ENCODE measurements at regions not wholly inside any gene's neighbourhood (a gene's known extent, or its start where the extent isn't known, plus 50 kb on each side); places are given as distances from the start of the nearest gene placed in this dataset.

DNA sequence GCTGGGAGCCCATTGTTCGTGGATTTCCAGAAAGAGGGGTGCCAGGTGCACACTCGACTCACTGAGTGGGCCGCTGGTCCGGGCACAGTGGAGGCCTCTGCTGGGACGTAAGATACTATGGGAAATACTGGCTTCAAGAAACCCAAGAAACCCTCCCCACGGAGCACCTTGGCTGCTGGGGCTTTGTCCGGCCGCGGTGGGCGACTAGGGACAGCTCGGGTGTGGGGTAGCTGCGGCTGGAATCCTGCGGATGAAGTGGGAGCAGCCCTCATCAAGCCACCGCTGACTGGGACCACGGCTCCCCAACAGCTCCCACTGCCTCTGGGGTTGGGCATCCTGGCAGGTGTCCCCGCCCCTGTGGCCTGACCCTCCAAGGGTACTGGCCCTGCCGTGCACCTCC lies 69.5 kb upstream of the GATA5 start:
- no peak overlapping the region for H3K27ac ChIP-seq (ENCODE audit: low read depth, low read length)
- H3K36me3 ChIP-seq (ENCODE audit: control insufficient read depth in 5 of 5, insufficient read depth in 5 of 5, low read length in 5 of 5), result no peaks in the 10 kb centered on the region
- no peak overlapping the region for H3K4me3 ChIP-seq (ENCODE audit: low read depth in 1 of 5, low read length in 5 of 5)
- H3K9me3 ChIP-seq (ENCODE audit: control insufficient read depth in 5 of 5, low read length in 5 of 5), result peaks cover 0 to 7% (median 0%) of the 10 kb centered on the region in 5 donors
- peaks cover 22 to 60% (median 48%) of the 10 kb centered on the region in 5 donors for H3K27me3 ChIP-seq (ENCODE audit: control insufficient read depth in 5 of 5, insufficient read depth in 4 of 5, low read length in 5 of 5)
- no peaks in the 10 kb centered on the region for H3K4me1 ChIP-seq (ENCODE audit: control insufficient read depth in 5 of 5, insufficient read depth in 5 of 5, low read length in 5 of 5)
- no peak overlapping the region for H3K9ac ChIP-seq (ENCODE audit: low read length in 5 of 5)

DNA sequence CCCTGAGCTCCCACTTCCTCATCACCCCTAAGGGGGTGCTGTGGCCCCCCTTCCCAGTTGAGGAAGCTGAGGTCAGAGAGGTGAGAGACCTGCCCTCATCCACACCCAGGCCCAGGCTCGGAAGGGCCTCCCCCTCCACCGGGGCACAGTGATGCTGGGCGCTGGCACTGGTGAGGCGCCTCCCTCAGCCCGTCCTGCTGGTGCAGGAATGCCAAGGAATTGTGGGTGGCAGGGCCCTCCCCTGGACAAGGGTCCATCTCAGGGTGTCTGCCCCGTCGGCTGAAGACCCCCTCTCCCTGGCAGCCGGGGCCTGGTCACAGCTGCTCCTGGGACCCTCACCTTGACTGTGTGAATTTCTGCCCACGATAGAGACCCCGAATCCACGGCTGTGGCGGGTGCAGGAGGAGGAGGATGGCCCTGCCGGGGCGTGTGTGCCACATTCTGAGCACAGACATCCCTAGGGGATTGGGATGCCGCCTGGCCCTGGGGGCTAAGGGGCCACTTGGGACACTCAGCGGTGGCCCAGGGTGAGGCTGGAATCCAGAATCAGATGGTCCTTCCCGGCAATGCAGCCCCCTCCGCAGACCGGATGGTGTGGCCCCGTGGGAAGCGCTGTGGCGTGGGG lies 70.2 kb upstream of the GATA5 start:
- no peak overlapping the region for H3K4me3 ChIP-seq (ENCODE audit: low read depth in 1 of 5, low read length in 5 of 5)
- peaks cover 0 to 7% (median 0%) of the 10 kb centered on the region in 5 donors for H3K9me3 ChIP-seq (ENCODE audit: control insufficient read depth in 5 of 5, low read length in 5 of 5)
- peaks cover 25 to 61% (median 49%) of the 10 kb centered on the region in 5 donors for H3K27me3 ChIP-seq (ENCODE audit: control insufficient read depth in 5 of 5, insufficient read depth in 4 of 5, low read length in 5 of 5)
- H3K27ac ChIP-seq (ENCODE audit: low read depth, low read length), result no peak overlapping the region
- peaks cover 0 to 6% (median 3%) of the 10 kb centered on the region in 5 donors for H3K4me1 ChIP-seq (ENCODE audit: control insufficient read depth in 5 of 5, insufficient read depth in 5 of 5, low read length in 5 of 5)
- H3K9ac ChIP-seq (ENCODE audit: low read length in 5 of 5), result no peak overlapping the region
- no peaks in the 10 kb centered on the region for H3K36me3 ChIP-seq (ENCODE audit: control insufficient read depth in 5 of 5, insufficient read depth in 5 of 5, low read length in 5 of 5)

DNA sequence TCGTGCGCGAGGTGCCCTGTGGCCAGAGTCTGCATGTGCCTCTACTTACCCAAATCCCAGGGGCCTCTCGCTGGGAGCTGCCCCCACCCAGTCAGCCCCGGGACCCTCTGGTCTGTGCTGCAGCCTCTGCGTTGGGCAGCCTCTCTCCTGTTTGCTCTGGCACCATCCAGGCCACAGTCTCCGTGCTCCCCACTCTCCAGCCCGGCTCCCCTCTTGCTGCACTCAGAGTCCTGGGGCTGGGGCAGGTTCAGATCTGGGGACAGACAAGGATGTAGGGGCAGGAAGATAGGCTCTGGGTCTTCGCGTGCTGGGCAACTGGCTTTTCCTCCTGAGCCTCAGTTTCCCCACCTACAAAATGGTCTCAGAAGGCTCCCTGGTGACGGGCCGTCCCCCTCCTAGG lies 70.8 kb upstream of the GATA5 start:
- H3K4me3 ChIP-seq (ENCODE audit: low read depth in 1 of 5, low read length in 5 of 5), result no peak overlapping the region
- H3K9ac ChIP-seq (ENCODE audit: low read length in 5 of 5), result no peak overlapping the region
- H3K27ac ChIP-seq (ENCODE audit: low read depth, low read length), result no peak overlapping the region
- peaks cover 0 to 7% (median 0%) of the 10 kb centered on the region in 5 donors for H3K9me3 ChIP-seq (ENCODE audit: control insufficient read depth in 5 of 5, low read length in 5 of 5)
- H3K4me1 ChIP-seq (ENCODE audit: control insufficient read depth in 5 of 5, insufficient read depth in 5 of 5, low read length in 5 of 5), result peaks cover 0 to 9% (median 6%) of the 10 kb centered on the region in 5 donors
- no peaks in the 10 kb centered on the region for H3K36me3 ChIP-seq (ENCODE audit: control insufficient read depth in 5 of 5, insufficient read depth in 5 of 5, low read length in 5 of 5)
- H3K27me3 ChIP-seq (ENCODE audit: control insufficient read depth in 5 of 5, insufficient read depth in 4 of 5, low read length in 5 of 5), result peaks cover 23 to 65% (median 51%) of the 10 kb centered on the region in 5 donors

DNA sequence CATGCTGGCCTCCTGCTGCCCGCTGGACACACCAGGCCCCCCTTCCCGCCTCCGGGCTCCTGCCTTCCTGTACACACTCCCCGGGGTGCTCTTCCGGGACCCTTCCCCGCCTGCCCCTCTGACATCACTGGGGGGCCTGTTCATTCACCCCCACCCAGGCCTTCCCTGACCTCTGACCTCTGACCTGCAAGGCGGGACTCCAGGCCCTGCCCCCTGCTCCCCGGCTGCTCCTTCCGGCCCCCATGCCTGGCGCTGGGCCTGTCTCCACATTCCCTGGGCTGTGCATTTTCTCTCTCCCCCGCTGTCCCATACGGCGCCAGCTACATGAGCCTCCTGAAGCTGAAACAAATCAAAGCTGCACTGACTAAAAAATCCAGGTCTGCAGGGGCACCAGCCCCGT lies 71.6 kb upstream of the GATA5 start:
- peaks cover 23 to 69% (median 50%) of the 10 kb centered on the region in 5 donors for H3K27me3 ChIP-seq (ENCODE audit: control insufficient read depth in 5 of 5, insufficient read depth in 4 of 5, low read length in 5 of 5)
- no peak overlapping the region for H3K27ac ChIP-seq (ENCODE audit: low read depth, low read length)
- H3K4me3 ChIP-seq (ENCODE audit: low read depth in 1 of 5, low read length in 5 of 5), result no peak overlapping the region

DNA sequence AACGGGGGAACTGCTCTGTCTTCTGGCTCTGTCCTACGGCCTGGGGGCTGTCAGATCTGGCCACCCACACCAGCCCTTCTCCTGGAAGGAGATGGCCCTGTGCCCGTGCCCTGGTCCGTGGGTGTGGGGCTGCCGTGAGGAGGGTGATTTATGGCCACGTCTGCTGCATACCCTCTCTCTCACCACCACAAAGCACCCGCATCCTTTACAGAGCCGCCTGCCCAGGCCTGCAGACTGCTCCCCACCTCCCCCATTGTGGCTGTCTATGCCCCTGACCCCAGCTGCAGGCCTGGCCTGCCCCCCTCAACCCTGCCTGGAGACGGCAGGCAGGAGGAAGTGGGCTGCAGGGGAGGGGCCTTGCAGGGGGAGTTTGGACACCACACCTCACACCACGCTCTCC lies 72.7 kb upstream of the GATA5 start:
- peaks cover 0 to 7% (median 0%) of the 10 kb centered on the region in 5 donors for H3K9me3 ChIP-seq (ENCODE audit: control insufficient read depth in 5 of 5, low read length in 5 of 5)
- H3K9ac ChIP-seq (ENCODE audit: low read length in 5 of 5), result no peak overlapping the region
- no peak overlapping the region for H3K27ac ChIP-seq (ENCODE audit: low read depth, low read length)
- peaks cover 0 to 9% (median 6%) of the 10 kb centered on the region in 5 donors for H3K4me1 ChIP-seq (ENCODE audit: control insufficient read depth in 5 of 5, insufficient read depth in 5 of 5, low read length in 5 of 5)
- no peak overlapping the region for H3K4me3 ChIP-seq (ENCODE audit: low read depth in 1 of 5, low read length in 5 of 5)
- H3K36me3 ChIP-seq (ENCODE audit: control insufficient read depth in 5 of 5, insufficient read depth in 5 of 5, low read length in 5 of 5), result no peaks in the 10 kb centered on the region
- peaks cover 25 to 75% (median 53%) of the 10 kb centered on the region in 5 donors for H3K27me3 ChIP-seq (ENCODE audit: control insufficient read depth in 5 of 5, insufficient read depth in 4 of 5, low read length in 5 of 5)

More for the DNA sequence above, 71.6 kb upstream of the GATA5 start:
- Histone ChIP-seq H3K9me3 (ENCODE audit: control insufficient read depth in 5 of 5, low read length in 5 of 5) (peaks cover 0 to 7% (median 0%) of the 10 kb centered on the region in 5 donors), H3K36me3 (ENCODE audit: control insufficient read depth in 5 of 5, insufficient read depth in 5 of 5, low read length in 5 of 5) (no peaks in the 10 kb centered on the region), H3K4me1 (ENCODE audit: control insufficient read depth in 5 of 5, insufficient read depth in 5 of 5, low read length in 5 of 5) (peaks cover 0 to 9% (median 6%) of the 10 kb centered on the region in 5 donors), H3K9ac (ENCODE audit: low read length in 5 of 5) (no peak overlapping the region)

DNA sequence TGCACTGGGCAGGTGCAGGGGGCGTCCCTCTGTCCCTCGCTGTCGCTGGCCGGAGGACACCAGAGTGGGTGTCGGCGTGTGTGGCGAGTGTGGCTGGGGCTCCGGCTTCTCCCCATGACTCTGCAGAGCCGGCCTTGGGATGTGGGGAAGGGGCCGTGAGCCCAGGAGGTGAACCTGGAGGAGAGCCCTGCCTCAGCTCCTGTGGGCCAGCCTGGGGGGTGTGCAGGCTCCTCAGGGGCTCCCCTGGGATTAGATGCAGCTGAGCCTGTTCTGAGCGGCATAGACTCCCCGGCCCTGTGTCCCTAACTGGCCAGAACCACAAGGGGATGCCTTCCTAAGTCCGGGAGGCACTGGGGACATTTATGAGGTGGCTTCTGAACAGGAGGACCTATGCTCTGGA lies 73.2 kb upstream of the GATA5 start:
- Histone ChIP-seq H3K4me1 (ENCODE audit: control insufficient read depth in 5 of 5, insufficient read depth in 5 of 5, low read length in 5 of 5) (peaks cover 0 to 9% (median 6%) of the 10 kb centered on the region in 5 donors), H3K9ac (ENCODE audit: low read length in 5 of 5) (no peak overlapping the region), H3K27ac (ENCODE audit: low read depth, low read length) (no peak overlapping the region), H3K36me3 (ENCODE audit: control insufficient read depth in 5 of 5, insufficient read depth in 5 of 5, low read length in 5 of 5) (no peaks in the 10 kb centered on the region), H3K27me3 (ENCODE audit: control insufficient read depth in 5 of 5, insufficient read depth in 4 of 5, low read length in 5 of 5) (peaks cover 29 to 77% (median 59%) of the 10 kb centered on the region in 5 donors), H3K9me3 (ENCODE audit: control insufficient read depth in 5 of 5, low read length in 5 of 5) (peaks cover 0 to 7% (median 0%) of the 10 kb centered on the region in 5 donors), H3K4me3 (ENCODE audit: low read depth in 1 of 5, low read length in 5 of 5) (no peak overlapping the region)

DNA sequence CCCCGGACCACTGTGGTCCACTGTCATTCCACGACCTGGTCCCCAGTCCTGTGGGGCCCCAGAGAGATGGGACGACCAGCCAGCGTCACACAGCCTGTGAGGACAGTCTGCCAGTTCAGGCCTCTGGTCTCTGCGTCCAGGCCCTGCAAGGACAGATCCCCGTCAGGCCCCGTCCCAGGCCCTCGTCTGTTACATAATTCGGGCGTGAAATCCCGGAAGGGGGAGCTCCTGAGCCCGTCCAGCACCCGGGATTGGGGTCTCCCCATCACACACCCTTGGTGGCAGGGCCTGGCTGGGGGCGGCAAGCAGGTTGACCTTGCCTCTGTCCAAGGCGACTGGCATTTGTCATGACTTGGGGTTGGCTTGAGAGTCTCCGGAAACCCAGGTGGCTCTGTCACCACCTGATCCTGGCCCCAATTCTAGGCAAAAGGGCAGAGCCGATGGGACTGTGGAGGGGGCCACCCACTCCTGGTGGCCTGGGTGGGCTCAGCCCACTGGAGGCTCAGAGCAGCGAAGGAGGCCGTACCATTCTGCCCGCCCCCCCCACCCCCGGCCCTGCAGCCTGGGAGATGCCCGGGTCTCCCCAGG lies 73.8 kb upstream of the GATA5 start:
- H3K27me3 ChIP-seq (ENCODE audit: control insufficient read depth in 5 of 5, insufficient read depth in 4 of 5, low read length in 5 of 5), result peaks cover 29 to 76% (median 65%) of the 10 kb centered on the region in 5 donors
- H3K9me3 ChIP-seq (ENCODE audit: control insufficient read depth in 5 of 5, low read length in 5 of 5), result peaks cover 0 to 5% (median 0%) of the 10 kb centered on the region in 5 donors
- H3K4me1 ChIP-seq (ENCODE audit: control insufficient read depth in 5 of 5, insufficient read depth in 5 of 5, low read length in 5 of 5), result peaks cover 0 to 9% (median 6%) of the 10 kb centered on the region in 5 donors
- no peak overlapping the region for H3K4me3 ChIP-seq (ENCODE audit: low read depth in 1 of 5, low read length in 5 of 5)
- H3K9ac ChIP-seq (ENCODE audit: low read length in 5 of 5), result no peak overlapping the region
- H3K27ac ChIP-seq (ENCODE audit: low read depth, low read length), result no peak overlapping the region
- H3K36me3 ChIP-seq (ENCODE audit: control insufficient read depth in 5 of 5, insufficient read depth in 5 of 5, low read length in 5 of 5), result no peaks in the 10 kb centered on the region

DNA sequence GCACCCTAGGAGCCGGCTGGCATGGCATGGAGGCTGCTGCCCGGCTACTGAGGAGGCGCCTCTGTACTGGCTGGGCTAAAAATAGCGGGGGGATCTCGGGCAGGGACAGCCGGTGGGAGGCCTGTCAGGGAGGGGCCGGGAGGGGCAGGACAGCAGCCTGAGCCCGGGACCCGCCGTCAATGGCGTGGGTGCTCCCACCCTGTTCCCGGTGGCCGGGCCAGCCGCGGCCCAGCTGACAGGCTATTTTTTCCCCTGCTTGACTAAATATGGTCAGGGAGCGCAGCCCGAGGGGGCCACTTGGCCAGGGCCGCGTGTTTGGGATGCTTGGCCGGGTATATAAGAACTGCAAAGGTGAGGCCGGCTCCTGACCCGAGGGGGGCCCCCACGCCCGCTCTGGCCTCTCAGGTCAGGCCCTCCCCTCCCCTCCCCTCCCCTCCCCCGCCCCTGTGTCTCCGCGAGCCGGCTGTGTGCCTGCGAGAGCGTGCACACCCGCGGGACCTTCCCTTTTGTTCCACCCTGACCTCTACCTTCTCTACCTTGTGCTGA lies 74.4 kb upstream of the GATA5 start:
- no peak overlapping the region for H3K27ac ChIP-seq (ENCODE audit: low read depth, low read length)

DNA sequence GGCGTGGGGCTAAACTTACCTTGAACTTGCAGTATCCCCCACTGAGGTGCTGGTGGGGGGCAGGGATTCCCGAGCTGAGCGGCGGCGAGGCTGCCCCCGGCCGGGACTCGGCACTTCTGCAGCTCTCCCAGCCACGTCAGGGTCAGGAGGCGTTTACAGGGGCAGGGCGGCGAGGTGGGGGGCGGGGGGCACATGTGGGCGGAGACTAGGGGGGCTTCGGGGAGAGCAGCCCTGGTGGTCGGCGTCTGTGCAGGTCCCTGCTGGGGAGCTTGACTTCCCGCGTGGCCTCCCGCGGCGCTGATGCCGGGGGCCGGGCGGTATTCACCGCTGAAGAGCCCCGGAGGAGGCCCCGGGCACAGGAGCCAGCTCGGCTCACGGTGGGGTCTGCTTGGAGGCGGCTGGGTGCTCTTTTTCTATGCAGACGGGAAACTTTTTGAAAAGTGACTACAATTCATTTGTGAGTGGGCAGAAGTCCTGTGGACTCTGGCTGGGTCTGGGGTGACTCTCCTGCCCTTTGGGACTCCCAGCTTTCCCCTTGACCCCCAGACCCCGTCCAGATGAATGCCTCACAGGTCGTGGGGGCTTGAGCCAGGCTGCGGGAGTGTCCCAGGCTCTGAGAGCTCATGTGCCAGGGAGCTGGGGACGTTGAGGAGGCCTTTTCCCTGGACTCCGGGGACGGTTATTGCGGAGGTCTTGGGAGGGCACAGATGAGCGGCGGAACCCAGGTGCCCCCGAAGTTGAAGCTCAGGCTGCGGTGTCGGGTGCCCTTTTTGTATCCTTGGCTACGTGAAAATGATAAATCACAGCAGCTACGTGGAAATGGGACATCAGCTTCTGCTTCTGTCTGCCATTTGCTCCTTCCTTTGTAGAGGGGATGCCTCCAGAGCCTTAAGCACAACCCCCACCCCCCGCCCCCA lies 75.9 kb upstream of the GATA5 start:
- Histone ChIP-seq H3K27me3 (ENCODE audit: control insufficient read depth in 5 of 5, insufficient read depth in 4 of 5, low read length in 5 of 5) (peaks cover 49 to 90% (median 76%) of the 10 kb centered on the region in 5 donors), H3K27ac (ENCODE audit: low read depth, low read length) (no peak overlapping the region), H3K36me3 (ENCODE audit: control insufficient read depth in 5 of 5, insufficient read depth in 5 of 5, low read length in 5 of 5) (no peaks in the 10 kb centered on the region), H3K9ac (ENCODE audit: low read length in 5 of 5) (no peak overlapping the region), H3K4me1 (ENCODE audit: control insufficient read depth in 5 of 5, insufficient read depth in 5 of 5, low read length in 5 of 5) (peaks cover 0 to 9% (median 6%) of the 10 kb centered on the region in 5 donors), H3K4me3 (ENCODE audit: low read depth in 1 of 5, low read length in 5 of 5) (no peak overlapping the region), H3K9me3 (ENCODE audit: control insufficient read depth in 5 of 5, low read length in 5 of 5) (no peaks in the 10 kb centered on the region)

More for the DNA sequence above, 74.4 kb upstream of the GATA5 start:
- H3K27me3 ChIP-seq (ENCODE audit: control insufficient read depth in 5 of 5, insufficient read depth in 4 of 5, low read length in 5 of 5), result peaks cover 35 to 80% (median 70%) of the 10 kb centered on the region in 5 donors
- H3K36me3 ChIP-seq (ENCODE audit: control insufficient read depth in 5 of 5, insufficient read depth in 5 of 5, low read length in 5 of 5), result no peaks in the 10 kb centered on the region
- H3K4me1 ChIP-seq (ENCODE audit: control insufficient read depth in 5 of 5, insufficient read depth in 5 of 5, low read length in 5 of 5), result peaks cover 0 to 9% (median 6%) of the 10 kb centered on the region in 5 donors
- H3K4me3 ChIP-seq (ENCODE audit: low read depth in 1 of 5, low read length in 5 of 5), result no peak overlapping the region
- H3K9me3 ChIP-seq (ENCODE audit: control insufficient read depth in 5 of 5, low read length in 5 of 5), result no peaks in the 10 kb centered on the region
- H3K9ac ChIP-seq (ENCODE audit: low read length in 5 of 5), result no peak overlapping the region

Measured in subcutaneous abdominal adipose tissue (tissue), 5 donors.